GM12865 (cell line): ENCODE measurements at regions not wholly inside any gene's neighbourhood (a gene's known extent, or its start where the extent isn't known, plus 50 kb on each side); places are given as distances from the start of the nearest gene placed in this dataset.

Experiments
- DNase-seq: peaks from one replicate; pipeline ENCODE4 v3.0.0; 2010; ENCODE audit warnings: low read depth
- H3K4me3 ChIP-seq: 2 replicates; pipeline ENCODE4 v1.5.1; 2011; ENCODE audit warnings: mild to moderate bottlenecking, low read depth, low read length, control low read depth
- CTCF ChIP-seq: IDR thresholded peaks from 2 replicates; pipeline ENCODE4 v1.5.1; 2011; ENCODE audit warnings: low read length, control low read depth, low read depth, inconsistent platforms; ENCODE audit not compliant: insufficient read depth; ENCODE audit errors: missing control alignments

DNA sequence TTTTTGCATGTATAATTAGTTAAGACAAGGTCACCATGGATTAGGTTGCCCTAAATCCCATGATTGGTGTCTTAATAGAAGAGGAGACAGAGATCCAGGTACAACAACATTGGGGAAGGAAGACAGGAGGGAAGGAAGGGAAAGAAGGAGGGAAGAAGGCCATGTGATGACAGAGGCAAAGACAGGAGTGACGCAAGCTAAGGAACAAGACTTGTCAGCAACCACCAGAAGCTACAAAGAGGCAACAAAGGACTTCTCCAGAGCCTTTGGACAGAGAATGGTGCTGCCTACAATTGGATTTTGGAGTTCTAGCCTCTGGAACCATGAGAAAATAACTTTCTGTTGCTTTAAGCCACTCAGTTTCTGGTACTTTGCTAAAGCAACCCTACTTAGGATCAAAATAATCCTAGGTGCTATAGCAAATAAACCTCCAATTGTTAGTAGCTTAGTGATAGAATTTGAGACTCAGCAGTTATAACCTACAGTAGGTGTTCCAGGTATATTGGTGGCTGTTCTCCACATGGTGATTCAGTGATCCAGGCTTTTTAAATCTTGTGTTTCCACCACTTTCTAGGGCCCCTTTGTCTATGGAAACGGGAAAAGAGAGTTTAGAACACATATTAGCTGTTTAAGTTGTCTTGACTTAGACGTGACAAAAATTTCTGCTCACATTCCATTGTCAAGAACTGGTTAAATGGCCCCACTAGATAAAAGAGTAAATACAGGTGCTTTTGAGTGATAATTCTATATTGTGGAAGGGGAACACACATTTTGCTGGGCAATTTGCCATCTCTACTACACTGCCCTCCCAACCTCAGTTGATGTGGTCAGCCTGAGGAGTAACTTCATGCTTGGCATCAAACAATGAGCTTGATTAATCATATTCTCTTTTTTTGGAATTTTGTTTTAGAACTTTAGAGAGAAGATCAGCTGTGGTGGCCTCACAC lies 70.5 kb upstream of the SP4 start:
- no peak overlapping the region for H3K4me3 ChIP-seq
- TF ChIP-seq CTCF, result no peak
- no peak for DNase-seq

- TF ChIP-seq CTCF, result no peak
- DNase-seq, result peak; percentile 40
- no peak overlapping the region for H3K4me3 ChIP-seq
These were observed 69.2 kb upstream of the SP4 start for GRCh38 chr7:21358648-21359047.

DNA sequence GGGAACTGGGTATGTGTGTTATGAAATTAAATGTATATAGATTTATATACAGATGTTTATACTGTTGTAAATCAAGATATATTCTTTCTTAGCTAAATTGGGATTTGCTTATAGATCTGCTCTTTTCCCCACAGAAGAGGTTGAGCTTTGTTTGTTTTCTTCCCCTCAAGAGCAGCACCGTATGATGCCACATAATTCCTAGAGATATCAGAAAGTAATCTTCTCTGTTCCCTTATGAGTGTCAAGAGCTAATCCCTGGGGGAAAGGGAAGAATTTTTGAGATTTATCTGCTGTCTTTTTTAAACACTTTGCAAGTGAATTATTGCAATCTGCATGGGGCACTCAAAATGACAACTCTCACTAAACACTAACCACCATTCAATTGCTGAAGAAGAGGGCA lies 68.7 kb upstream of the SP4 start:
- H3K4me3 ChIP-seq, result no peak overlapping the region
- TF ChIP-seq CTCF, result no peak
- no peak for DNase-seq

GRCh38 chr7:21361413-21362125 lies 66.3 kb upstream of the SP4 start:
- peak; percentile 47 for DNase-seq
- no peak overlapping the region for H3K4me3 ChIP-seq
- TF ChIP-seq CTCF, result no peak

DNA sequence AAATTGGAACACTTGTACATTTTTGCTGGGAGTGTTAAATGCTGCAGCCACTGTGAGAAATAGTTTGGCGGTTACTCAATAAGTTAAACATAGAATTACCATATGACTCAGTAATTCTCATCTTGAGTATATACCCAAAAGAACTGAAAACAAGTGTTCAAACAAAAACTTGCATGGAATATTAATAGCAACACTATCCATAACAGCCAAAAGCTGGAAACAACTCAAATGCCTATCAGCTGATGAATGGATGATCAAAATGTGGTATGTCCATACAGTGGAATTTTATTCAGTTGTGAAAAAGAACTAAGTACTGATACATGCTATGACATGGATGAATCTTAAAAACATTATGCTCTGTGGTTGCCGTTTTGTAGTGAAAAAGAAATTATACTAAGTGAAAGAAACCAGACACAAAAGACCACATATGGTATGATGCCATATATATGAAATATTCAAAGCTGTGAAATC lies 63.0 kb upstream of the SP4 start:
- TF ChIP-seq CTCF, result no peak
- no peak overlapping the region for H3K4me3 ChIP-seq
- DNase-seq, result peak; percentile 66

DNA sequence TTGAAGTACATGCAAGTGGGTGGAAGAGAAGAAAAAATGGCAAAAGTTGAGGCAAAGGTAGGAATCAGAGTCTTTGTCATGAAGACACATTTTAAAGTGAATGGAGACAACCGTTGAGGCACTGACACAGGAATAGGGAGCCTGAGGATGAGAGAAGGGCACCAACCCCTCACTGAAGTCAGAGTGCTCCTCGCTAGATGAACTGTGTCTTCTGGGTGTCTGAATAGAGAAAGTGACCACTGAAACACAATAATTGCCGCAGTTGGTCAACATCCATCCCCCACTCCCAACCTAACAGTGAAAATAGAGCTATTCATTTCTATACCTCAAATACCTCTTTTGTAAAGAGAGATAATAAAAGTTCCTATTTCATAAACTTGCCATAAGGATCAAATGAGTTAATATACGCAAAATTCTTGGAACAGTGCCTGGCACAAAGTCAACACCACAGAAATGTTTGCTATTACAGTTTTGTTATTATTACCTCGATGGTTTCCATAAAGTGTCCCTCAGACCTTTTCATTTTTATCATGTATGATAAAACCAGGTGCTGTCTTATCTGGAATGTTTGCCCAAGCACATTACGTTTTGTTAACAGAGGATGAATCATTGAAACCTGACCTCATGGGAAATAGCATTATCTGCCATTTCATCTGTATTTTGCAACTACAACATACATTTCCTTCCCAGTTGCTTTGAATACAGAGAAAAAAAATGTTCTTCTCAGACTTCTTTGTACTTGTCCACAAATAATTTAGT lies 61.8 kb upstream of the SP4 start:
- no peak for TF ChIP-seq CTCF
- DNase-seq, result no peak
- H3K4me3 ChIP-seq, result no peak overlapping the region
